NCI-H2171 (cell line): ENCODE measurements at regions not wholly inside any gene's neighbourhood (a gene's known extent, or its start where the extent isn't known, plus 50 kb on each side); places are given as distances from the start of the nearest gene placed in this dataset.
"Not testable (repeated sequence)": the region's sequence is repeated elsewhere in the genome, so short reads cannot be mapped to it uniquely, and the experiment has no call there.

Experiments used
- DNase-seq: peaks from one replicate; lab custom pipeline; 2025; lab: John Stamatoyannopoulos, UW

DNA sequence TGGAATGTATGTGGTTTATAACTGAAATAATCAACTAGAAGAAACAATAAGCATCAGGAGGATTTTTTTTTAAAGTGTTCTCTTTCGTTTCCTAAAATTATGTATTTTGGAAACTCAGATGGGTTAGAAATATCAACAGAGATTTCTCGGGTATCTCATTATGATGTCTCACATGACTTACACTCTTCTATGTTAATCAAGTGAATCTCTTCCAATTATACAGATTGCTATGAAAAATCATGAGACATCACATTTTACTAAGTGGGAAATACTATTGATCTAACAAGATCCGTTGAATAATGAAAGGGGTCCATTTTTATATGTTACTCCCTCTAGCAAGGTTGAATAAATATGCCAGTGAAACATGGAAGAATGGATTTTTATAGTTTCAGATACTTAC, 54.7 kb upstream of the NRIP1 start:
- no peak for DNase-seq

DNA sequence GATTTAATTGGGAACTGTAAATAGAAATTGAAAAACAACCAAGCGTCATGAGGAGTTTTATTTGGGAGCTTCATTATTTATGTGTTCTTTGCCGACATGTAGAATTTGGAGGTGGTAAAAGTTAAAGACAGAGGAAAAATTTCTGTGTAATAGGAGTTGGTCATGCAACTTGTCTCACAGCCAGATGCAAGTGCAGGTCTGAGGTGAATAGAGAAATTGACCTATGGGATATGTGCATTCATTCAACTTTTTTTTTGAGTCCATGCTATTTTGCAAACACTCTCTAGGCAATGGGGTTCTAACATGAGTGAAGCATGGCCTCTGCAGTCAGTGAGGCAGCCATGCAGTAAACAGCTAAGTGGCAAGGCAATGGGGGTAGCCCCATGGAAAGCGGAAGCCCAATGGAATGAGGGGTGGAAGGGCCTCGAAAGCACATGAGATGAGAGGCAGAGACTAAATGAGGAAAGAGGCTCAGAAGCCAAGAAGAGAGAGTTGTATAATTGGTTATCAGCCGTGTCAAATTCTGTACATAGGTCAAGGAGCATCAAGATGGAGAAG, 56.4 kb upstream of the NRIP1 start:
- DNase-seq = no peak

DNA sequence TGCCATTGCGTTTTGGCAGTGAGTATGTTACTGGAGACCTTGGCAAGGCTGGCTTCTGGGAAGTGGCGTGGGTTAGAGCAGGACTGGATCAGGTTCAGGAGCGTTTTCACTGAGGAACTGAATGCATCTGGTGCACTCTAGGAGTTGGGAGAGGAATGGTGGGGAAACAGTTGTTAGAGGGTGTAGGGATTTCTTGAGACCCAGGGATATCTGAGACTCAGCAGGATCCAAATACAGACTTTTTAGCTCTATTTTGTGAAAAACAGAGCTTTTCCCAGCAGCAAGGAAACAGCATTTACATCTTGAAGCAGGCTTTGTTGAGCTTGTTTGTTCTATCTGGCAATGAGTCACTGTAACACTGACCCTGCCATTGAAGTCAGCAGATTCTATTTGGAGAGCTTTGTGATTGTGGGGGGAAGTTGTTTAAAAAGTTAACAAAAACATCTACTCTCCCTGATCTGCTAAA, 56.9 kb upstream of the NRIP1 start:
- DNase-seq = no peak

DNA sequence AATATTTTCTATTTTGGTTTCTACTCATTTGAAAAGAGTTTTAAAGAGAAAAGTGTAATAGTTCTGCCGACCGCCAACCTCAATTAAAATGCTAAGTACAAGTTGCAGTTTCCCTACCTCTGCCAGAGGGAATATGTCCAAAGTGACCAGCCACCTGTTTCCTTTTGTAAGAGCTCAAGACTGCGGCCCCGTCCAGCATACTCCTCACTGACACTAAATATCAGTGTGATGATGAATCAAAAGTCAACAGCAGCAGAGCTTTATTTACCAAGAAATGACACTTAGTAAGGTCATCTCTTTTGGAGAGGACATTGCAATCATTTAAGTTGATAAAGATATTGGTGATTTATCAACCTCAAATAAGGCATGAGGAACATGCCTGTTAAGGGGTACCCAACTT, 57.4 kb upstream of the NRIP1 start:
- DNase-seq = no peak

DNA sequence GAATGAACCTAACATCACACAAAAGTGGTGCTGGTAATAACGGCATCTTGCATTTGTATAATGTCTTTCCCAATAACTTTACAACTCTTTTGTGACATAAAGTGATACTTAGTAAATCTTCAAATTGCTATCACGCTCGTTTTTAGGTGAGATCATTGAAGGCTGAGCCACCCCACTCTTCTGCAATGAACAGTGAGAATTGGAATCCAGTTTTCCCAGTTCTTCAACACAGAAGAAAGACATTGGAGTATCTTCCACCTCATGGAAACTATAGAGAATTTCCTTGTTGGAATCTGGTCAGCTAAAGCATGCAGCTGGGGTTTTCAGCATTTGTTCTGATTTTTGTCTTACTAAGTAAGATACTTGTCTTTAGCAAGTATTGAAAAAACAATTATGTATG, 59.9 kb upstream of the NRIP1 start:
- no peak for DNase-seq

DNA sequence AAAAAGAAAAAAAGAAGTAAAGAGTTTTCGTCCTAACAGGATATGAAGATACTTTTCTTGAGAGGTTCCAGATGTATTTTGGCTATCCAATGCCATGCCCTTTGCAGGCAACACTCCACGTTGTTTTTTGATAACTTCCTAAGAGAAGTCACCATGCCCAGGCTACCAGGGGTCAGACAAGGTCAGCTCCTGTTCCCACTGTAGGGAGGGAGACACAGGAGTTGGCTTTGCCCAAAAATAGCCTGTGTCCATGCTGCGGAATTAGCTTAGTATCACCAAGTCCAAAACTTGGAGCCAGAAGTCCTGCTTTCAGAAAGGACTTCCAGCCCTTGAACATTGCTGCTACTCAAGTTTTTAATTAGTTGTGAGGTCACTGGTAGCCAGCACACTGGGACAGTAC, 62.1 kb upstream of the NRIP1 start:
- no peak for DNase-seq

DNA sequence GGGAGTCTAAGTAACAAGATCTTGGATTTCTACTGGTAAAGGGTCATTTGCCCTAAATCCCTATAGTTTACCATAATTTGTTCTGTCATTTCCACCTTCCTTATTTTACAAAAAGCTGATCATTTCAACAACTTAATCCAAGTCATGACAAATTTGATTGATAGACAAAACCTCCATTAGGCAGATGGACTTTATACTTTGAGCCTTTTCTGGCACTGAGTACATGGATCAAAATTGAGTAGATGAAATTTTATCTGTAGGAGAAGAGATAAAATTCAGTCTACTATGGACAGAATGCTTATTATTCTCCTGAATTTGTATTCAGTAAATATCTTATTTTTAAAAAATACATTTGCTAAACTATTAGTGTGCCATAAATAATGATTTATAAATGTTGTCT, 62.6 kb upstream of the NRIP1 start:
- DNase-seq = no peak

DNA sequence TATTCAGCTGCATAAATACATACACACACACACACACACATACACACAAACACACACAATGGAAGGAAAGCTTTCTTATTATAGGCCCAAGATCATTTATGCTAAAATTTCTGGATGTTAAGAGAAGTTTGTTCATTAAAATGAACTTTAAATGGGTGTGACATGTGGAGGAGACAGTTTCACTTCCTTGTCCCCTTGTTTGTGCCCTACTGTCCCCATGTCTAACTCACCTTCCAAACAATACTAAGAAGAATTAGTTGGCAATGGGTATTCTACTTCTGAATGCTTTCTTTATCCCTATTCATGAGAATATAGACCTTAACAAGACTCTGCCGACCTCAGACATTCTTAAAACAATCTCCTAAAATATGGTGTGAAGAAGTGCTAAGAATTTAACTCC, 63.5 kb upstream of the NRIP1 start:
- DNase-seq = no peak

DNA sequence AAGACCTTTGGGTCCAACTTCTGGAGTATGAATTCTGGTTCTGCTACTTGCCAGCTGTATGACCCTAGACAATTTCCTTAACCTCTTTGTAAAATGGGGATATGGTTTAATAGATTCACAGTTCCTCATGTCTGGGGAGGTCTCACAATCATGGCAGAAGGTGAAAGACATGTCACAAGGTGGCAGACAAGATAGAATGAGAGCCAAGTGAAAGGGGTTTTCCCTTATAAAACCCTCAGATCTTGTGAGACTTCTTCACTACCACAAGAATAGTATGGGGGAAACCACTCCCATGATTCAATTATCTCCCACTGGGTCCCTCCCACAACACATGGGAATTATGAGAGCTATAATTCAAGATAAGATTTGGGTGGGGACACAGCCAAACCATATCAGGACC, 63.9 kb upstream of the NRIP1 start:
- DNase-seq = not testable (repeated sequence)

DNA sequence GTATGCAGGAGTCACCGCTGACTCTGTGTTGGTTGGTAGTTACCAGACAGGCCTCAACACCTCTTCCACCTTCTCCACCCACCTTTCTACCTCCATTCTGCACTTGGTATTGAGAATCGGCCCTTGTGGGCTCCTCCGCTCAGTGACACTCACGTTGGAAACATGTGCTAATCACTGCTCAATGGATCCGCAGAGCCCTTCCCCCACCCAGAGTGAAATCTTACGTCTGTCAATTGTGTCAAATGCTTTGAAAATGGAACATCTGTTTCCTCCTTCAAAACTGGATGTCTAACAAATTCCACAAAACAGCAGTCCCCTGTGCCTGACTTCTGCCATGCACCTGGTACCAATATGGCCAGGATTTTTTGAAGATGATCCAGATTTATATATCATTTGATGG, 65.5 kb upstream of the NRIP1 start:
- no peak for DNase-seq

DNA sequence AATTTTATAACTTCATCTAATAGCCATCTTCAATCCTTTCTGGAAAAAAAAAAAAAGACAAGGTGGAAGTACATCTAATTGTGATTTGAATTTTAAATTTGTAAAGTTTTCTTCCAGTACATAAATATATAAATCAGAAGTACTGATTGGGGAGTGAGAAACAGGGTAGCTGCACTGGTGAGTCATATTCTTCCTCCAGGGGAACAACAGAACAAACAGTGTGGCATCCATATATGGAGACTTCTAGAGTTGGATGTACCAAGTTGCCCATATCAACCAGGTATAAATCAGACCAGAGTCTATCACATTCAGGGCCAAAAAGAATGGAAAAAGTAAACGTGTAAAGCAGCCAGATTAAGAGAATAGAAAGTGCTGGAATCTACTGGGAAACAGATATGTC, 66.0 kb upstream of the NRIP1 start:
- DNase-seq = no peak

DNA sequence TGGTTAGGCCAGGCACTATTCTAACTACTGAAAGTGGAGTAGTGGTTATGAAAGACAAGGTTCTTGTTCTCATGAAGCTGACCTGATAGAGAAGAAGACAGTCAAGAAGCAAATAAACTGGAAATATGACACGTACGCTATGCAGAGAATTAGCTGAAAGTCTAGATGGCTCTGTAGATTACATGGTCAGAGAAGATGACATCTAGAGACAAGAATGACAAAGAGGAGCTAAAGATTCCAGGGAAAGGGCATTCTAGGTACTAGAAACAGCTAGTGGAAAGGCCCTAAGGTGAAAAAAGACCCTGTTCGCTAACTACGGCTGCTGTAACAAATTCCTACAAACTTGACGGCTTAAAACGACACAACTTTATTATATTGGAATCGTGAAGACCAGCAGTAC, 68.0 kb upstream of the NRIP1 start:
- no peak for DNase-seq

DNA sequence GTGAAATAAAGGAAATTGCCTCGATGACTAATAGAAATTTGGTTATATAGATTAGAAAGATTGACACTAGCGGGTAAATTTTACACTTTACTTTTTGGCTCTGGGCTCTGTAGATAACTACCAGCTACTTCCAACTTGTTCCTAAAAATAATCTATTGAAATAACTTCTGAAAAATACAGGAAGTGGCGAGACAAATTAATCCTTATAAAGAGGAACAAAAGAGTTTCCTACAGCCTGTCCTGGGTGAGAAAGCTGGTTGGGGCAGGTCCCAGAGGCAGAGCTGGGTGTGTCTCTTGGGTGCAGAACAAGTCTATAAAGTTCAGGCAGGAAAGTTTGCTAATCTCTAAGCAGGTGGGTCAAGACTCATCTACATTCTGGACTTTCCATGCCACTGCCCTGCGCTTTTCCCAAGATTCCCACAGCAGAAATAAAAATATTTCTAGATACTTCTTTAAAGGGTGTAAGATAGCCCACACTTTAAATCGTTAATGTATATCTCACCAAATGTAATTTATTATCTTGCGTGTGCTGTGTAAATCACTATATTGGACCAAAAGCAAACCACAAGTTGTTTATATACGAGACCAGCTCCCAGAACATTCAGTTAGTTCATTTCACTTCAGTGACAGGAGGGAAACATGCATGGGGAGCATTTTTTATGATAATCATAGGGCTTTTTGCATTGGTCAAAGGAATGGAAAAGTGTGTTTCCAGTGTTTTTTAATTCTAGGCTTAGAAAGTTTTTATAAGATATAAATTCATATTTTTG, 70.1 kb upstream of the NRIP1 start:
- no peak for DNase-seq

DNA sequence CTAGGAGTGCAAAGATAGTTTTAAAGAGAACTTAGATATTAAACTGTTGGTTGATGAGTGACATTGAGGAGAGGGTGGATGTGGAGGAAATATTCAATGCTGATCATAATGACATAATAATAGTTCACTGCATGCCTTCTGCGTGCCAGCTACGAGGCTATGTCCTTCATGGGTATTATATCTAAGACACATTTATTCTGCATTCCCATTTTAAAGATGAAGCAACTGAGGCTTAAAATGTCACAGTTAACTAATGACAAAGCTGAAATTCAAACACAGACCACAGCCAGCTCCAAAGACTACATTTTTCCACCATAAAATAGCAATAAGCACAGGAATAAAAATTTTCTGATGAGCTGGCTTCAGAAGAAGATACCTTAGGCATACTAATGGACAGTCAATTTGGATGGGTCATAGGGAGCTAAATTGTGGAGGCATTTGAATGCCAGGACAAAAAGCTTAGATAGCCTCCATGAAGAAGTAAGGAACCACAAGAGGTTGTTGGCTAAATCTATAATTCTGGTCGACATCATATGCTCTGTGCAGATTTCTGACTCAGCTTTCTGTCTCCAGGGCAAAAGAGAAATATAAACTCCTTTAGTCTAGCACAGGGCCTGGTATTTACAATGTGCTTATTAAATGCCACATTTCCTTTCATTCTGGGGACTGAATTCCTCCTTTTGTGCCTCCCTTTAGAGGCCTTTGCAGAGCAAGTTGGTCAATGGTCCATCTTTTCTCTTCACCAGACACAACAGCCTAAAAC, 71.2 kb upstream of the NRIP1 start:
- no peak for DNase-seq

DNA sequence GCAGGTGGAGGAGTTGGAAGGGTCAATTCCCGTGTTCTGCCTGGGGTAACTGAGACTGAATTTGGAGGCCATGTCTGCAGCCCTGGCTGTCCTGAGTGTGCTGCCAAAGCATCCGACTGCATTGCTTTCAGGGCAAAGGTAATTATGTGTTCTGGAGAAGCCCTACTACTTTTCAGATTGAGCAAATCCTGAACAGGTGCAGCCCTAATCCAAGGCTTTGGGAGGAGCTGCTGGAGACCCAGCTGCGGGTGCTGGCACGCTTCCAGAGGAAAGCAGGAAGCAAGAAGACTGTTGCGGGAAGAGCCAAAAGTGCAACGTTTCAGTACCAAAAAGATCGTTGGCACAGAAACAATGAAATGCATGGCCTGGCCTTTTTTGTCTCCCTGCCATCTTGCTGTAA, 73.7 kb upstream of the NRIP1 start:
- no peak for DNase-seq

DNA sequence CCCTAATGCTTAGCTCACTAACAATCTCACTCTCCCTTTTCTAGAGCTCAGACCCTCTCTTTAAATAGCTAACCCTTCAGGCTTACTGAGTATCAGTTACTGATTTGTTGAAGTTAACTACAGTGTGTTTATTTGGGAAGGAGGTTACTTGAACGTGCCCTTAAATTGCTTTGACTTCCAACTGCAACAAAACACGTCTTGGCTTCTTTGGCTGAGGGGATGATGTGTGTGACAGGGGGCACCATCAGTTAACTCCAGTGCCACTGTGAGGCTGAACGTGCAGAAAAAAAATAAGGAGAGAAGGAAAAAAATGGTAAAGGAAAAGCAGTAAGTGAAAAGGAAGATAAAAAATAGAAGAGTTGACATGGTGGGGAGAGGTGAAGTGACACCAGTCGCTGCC, 75.1 kb upstream of the NRIP1 start:
- DNase-seq = no peak

DNA sequence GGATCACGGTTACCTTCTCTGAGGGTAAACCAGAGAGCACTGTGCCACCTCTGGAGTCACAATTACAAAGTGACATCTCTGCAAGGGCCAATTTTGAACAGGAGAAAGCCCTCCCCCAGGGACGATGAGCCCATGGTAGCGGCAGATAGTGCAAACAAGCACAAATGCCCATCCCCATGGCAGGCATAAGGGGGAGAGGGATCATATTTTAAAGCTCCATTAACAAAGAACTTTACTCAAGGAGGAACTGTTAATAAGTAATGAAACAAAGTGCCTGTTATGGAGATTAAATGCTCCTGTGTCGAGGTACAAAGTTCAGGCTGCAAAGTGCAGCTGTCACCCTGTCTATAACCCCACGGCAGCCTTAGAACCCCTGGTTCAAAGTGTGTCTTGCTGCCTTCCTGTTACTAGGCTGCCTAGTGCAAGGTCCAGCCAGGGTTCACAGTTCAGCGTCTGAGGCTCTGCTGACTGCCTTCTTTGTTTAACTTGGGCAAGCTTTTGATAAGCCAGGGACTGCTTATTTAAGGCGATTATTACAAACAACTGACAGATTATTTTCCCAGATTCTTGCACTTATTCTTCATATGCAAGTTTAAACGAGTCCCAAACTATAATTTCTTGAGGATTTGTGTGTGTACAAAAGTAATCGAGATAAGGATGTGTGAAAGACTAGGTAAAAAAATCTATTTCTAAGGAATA, 75.7 kb upstream of the NRIP1 start:
- DNase-seq = no peak

DNA sequence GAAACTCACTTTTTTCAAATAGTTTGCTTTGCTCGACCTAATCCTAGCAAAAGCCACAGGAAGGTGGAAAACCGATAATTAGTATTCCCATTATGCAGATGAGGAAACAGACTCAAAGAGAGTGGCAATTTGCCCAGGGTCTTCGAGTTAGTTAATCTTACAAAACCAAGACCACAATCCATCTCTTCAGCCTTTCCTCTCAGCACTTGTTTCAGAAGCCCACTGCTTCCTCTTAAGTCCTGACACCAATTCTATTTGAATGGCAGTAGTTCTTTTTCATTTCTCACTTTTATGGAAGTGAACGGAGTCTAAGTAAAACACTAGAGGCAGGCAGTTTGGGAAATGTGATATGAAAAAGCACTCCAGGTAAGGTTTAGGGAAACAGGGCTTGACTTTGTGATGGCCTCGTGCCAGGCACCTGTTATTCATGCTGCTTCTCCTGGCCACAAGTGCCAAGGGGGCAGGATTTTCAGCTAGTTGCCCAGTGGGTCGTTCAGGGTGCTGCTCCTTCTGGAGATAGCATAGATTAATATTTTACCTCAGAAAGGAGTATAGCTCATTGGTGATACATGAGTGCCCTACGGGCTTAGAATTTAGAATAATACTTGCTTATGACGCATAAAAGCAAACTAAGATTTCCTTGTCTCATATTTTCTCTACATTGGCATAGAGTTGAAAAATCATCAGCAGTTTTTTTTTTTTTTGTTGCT, 76.6 kb upstream of the NRIP1 start:
- no peak for DNase-seq

DNA sequence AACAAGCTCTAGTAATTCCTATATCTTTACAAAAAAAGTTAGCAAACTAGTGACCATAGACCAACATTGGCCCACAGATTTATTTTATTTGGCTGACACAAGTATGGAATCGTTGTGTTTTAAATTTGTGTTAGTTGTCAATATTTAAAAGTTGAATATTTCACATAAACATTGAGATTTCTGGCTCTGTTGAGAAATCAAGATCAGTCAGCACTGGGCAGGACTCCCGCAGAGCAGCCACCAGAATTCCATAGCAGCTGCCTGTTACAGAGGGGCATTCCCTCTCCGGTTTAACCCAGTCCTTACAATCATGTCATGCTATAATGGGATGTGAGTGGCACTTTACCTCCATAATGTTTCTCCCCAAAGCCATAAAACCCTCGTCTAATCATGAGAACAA, 79.2 kb upstream of the NRIP1 start:
- no peak for DNase-seq

DNA sequence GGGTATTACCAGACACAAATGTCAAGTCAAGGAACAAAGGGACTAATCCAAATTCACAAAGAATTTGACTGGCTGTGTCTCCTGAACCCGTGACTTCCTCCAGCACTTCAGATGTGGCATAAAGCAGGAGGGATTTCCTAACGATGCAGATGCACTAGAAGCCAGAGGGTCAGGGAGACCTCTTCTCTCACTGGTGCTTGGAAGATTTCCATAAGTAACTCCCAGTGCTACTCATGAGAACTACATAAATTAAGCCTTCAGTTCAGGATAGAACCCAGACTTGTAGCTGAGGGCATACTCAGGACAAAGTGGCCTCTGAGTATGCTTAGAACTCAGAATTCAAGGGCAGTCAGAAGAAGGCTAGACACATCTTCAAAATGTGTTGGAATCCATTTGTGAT, 83.6 kb upstream of the NRIP1 start:
- DNase-seq = no peak

DNA sequence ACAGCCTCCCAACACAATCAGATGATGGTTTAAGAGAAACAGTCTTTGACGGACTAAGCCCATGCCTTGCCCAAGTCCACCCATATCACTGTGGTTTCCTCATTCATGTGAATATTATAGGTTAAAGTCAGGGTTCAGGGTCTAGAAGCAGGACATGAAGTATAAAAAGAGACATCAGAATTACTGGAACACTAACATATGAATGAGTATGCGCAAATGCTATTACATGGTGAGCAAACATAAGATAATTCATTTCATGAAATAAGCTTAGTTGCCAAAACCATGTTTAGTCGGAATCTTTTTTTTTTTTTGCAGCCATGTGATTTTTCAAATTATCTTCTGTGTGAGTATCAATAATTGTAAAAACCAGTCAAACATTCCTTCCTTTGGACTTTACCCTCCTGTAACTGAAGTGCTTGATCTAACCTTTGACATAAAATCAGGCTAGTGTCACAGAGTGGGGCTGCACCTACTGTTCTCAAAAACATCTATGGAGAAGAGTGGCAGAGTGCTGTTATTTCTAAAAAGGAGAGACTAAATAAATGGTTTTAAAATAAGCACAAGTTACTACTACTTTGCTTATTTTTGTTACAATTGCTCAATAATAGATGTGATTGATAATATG, 84.9 kb upstream of the NRIP1 start:
- no peak for DNase-seq
